ENCODE measurements at regions not wholly inside any gene's neighbourhood (a gene's known extent, or its start where the extent isn't known, plus 50 kb on each side); places are given as distances from the start of the nearest gene placed in this dataset.

GRCh38 chr2:12579018-12579417 lies 137.7 kb upstream of the TRIB2 start:
- TF ChIP-seq CTCF (IDR thresholded peaks at IDR 0.05; ENCODE audit: low read depth, low read length): no peak
- no peak for TF ChIP-seq EZH2phosphoT487 (IDR thresholded peaks at IDR 0.05; ENCODE audit: low read depth)
